Nephron (organoid): ENCODE measurements at regions not wholly inside any gene's neighbourhood (a gene's known extent, or its start where the extent isn't known, plus 50 kb on each side); places are given as distances from the start of the nearest gene placed in this dataset.

Source experiments
- H3K27ac Mint-ChIP-seq, 3 experiments: 2 replicates each; pipeline ENCODE4 v1.8.0; 2020; ENCODE audit warnings: mixed read lengths in 3 of 3, mild to moderate bottlenecking in 2 of 3, moderate library complexity in 1 of 3
- H3K27me3 Mint-ChIP-seq: 2 replicates; pipeline ENCODE4 v1.8.0; 2021; ENCODE audit warnings: low read depth, mild to moderate bottlenecking, moderate library complexity, mixed read lengths
- H3K36me3 Mint-ChIP-seq: 2 replicates; pipeline ENCODE4 v1.8.0; 2020; ENCODE audit warnings: low read depth, mixed read lengths
- H3K4me1 Mint-ChIP-seq: 2 replicates; pipeline ENCODE4 v1.8.0; 2020; ENCODE audit warnings: mixed read lengths
- H3K4me3 Mint-ChIP-seq, 3 experiments: 2 replicates each; pipeline ENCODE4 v1.8.0; 2020; ENCODE audit warnings: mild to moderate bottlenecking in 3 of 3, mixed read lengths in 3 of 3, moderate library complexity in 2 of 3
- H3K9me3 Mint-ChIP-seq: 2 replicates; pipeline ENCODE4 v1.8.0; 2020; ENCODE audit warnings: mixed read lengths
- CTCF ChIP-seq, 3 experiments: fragments of 200-600 bp; sonication (generic); IDR thresholded peaks; one replicate each; pipeline ENCODE4 v1.5.0; 2021; ENCODE audit warnings: antibody characterized with exemption in 3 of 3; ENCODE audit not compliant: unreplicated experiment in 3 of 3

- Mint-ChIP-seq H3K27me3 (peaks cover 9% of the 10 kb centered on the region), H3K4me3 (no peak overlapping the region), H3K9me3 (peaks cover 16% of the 10 kb centered on the region), H3K27ac (peak overlapping the region in 2 of 3 experiments; percentile 32 to 54), H3K36me3 (no peaks in the 10 kb centered on the region), H3K4me1 (peaks cover 60% of the 10 kb centered on the region)
- no peak for TF ChIP-seq CTCF (IDR thresholded peaks at IDR 0.05; ENCODE audit: unreplicated experiment in 3 of 3)
Observed at GRCh38 chr2:205905576-205905975, 180.4 kb downstream of the INO80D start.

- Mint-ChIP-seq H3K36me3 (no peaks in the 10 kb centered on the region), H3K9me3 (peaks cover 16% of the 10 kb centered on the region), H3K27ac (peak overlapping the region; percentile 28 to 54 (median 32)), H3K27me3 (peaks cover 9% of the 10 kb centered on the region), H3K4me3 (no peak overlapping the region), H3K4me1 (peaks cover 54% of the 10 kb centered on the region)
- TF ChIP-seq CTCF (IDR thresholded peaks at IDR 0.05; ENCODE audit: unreplicated experiment in 3 of 3): no peak
Observed at GRCh38 chr2:205904873-205905272, 181.1 kb downstream of the INO80D start.

- H3K27me3 Mint-ChIP-seq: peaks cover 9% of the 10 kb centered on the region
- H3K4me3 Mint-ChIP-seq: no peak overlapping the region
- peak overlapping the region in 1 of 3 experiments; percentile 13 for H3K27ac Mint-ChIP-seq
- TF ChIP-seq CTCF (IDR thresholded peaks at IDR 0.05; ENCODE audit: unreplicated experiment in 3 of 3): peak in 2 of 3 experiments; percentile 18 to 28
- peaks cover 26% of the 10 kb centered on the region for H3K9me3 Mint-ChIP-seq
- H3K4me1 Mint-ChIP-seq: peaks cover 42% of the 10 kb centered on the region
- H3K36me3 Mint-ChIP-seq: no peaks in the 10 kb centered on the region
Observed at GRCh38 chr2:205903549-205904129, 182.3 kb downstream of the INO80D start.

- Mint-ChIP-seq H3K4me1 (peaks cover 34% of the 10 kb centered on the region), H3K9me3 (peaks cover 23% of the 10 kb centered on the region), H3K27me3 (peaks cover 8% of the 10 kb centered on the region), H3K4me3 (no peak overlapping the region), H3K27ac (peak overlapping the region; percentile 77 to 83 (median 82)), H3K36me3 (no peaks in the 10 kb centered on the region)
- no peak for TF ChIP-seq CTCF (IDR thresholded peaks at IDR 0.05; ENCODE audit: unreplicated experiment in 3 of 3)
Observed at GRCh38 chr2:205902900-205903237, 183.1 kb downstream of the INO80D start.

GRCh38 chr2:205902041-205902899 is 183.7 kb downstream of the INO80D start:
- peak overlapping the region; percentile 77 to 83 (median 82) for H3K27ac Mint-ChIP-seq
- peaks cover 28% of the 10 kb centered on the region for H3K4me1 Mint-ChIP-seq
- no peaks in the 10 kb centered on the region for H3K36me3 Mint-ChIP-seq
- TF ChIP-seq CTCF (IDR thresholded peaks at IDR 0.05; ENCODE audit: unreplicated experiment in 3 of 3): no peak
- H3K4me3 Mint-ChIP-seq: no peak overlapping the region
- peaks cover 17% of the 10 kb centered on the region for H3K9me3 Mint-ChIP-seq
- peaks cover 4% of the 10 kb centered on the region for H3K27me3 Mint-ChIP-seq
